ENCODE measurements at regions not wholly inside any gene's neighbourhood (a gene's known extent, or its start where the extent isn't known, plus 50 kb on each side); places are given as distances from the start of the nearest gene placed in this dataset.

- TF ChIP-seq GATA2 (IDR thresholded peaks at IDR 0.05; ENCODE audit: low read depth, low read length) (no peak), GATA3 (IDR thresholded peaks at IDR 0.05; ENCODE audit: low read depth, low read length) (no peak)
These were observed 212.2 kb downstream of the TFCP2L1 start for GRCh38 chr2:121072784-121073183.

Data from SH-SY5Y (cell line).